NB4 (cell line): ENCODE measurements at regions not wholly inside any gene's neighbourhood (a gene's known extent, or its start where the extent isn't known, plus 50 kb on each side); places are given as distances from the start of the nearest gene placed in this dataset.

Experiments
- POLR2A ChIP-seq: IDR thresholded peaks from 2 replicates; pipeline ENCODE4 v1.6.1; 2011; ENCODE audit warnings: mild to moderate bottlenecking; ENCODE audit not compliant: insufficient read length; ENCODE audit errors: extremely low read depth
- TF ChIP-seq, protein P1 (sequence below): IDR thresholded peaks from one replicate; pipeline ENCODE4 v1.5.1; 2012; ENCODE audit warnings: low read depth, low read length
- TF ChIP-seq, protein P2 (sequence below): IDR thresholded peaks from 2 replicates; pipeline ENCODE4 v1.6.1; 2011; ENCODE audit warnings: low read depth, low read length

DNA sequence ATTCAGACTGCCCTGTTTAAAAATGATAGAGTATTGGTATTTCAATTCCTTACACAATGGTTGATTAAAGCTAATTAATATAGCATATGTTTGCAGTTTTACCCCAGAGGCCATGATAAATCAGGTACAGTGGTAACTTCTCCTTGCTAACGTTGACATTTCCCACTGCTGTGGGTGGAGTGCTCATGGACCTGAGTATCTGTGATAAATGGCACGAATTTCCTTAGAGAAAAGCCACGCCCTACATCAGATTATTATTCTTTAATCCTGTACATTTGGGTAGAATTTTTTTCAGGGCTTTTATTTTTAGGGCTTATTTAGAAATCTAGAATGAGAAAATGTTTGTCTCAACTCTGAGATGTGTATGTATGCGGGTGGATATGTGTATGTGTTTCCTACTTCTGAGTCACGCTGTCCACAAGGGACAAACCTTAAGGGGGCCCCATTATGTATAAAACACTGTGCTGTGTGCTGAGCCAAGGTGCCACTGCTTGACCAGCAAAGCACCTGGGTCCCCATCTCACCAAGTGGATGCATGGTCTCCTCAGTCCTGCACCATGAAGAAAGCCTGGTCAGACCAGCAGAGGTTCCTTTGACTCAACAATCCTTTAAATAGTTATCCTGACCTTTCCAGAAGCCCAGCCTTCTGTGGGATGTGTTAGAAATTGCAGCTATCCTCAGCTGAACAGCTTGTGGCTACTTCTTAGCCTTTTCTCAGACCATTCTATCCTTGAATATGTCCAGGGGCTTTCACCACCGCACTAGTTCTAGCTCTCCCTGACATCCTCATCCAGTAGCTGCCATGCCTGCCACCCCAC is 57.9 kb upstream of the STK38L start:
- TF ChIP-seq, protein P1, sequence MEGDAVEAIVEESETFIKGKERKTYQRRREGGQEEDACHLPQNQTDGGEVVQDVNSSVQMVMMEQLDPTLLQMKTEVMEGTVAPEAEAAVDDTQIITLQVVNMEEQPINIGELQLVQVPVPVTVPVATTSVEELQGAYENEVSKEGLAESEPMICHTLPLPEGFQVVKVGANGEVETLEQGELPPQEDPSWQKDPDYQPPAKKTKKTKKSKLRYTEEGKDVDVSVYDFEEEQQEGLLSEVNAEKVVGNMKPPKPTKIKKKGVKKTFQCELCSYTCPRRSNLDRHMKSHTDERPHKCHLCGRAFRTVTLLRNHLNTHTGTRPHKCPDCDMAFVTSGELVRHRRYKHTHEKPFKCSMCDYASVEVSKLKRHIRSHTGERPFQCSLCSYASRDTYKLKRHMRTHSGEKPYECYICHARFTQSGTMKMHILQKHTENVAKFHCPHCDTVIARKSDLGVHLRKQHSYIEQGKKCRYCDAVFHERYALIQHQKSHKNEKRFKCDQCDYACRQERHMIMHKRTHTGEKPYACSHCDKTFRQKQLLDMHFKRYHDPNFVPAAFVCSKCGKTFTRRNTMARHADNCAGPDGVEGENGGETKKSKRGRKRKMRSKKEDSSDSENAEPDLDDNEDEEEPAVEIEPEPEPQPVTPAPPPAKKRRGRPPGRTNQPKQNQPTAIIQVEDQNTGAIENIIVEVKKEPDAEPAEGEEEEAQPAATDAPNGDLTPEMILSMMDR: no peak
- TF ChIP-seq, protein P2, sequence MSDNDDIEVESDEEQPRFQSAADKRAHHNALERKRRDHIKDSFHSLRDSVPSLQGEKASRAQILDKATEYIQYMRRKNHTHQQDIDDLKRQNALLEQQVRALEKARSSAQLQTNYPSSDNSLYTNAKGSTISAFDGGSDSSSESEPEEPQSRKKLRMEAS: no peak
- TF ChIP-seq POLR2A: no peak
